Mesendoderm (in vitro differentiated cells): ENCODE measurements at regions not wholly inside any gene's neighbourhood (a gene's known extent, or its start where the extent isn't known, plus 50 kb on each side); places are given as distances from the start of the nearest gene placed in this dataset.

Source experiments
- DNase-seq: peaks from one replicate; pipeline ENCODE4 v3.0.0; 2013
- H2AK5ac ChIP-seq: 2 replicates; pipeline ENCODE4 v1.6.1; 2013; ENCODE audit warnings: low read length, inconsistent platforms
- H2BK120ac ChIP-seq: 2 replicates; pipeline ENCODE4 v1.6.1; 2013; ENCODE audit warnings: low read depth, mild to moderate bottlenecking, low read length, moderate library complexity, mixed read lengths
- H2BK15ac ChIP-seq: replicated peaks from 2 replicates; pipeline ENCODE4 v1.6.1; 2013; ENCODE audit warnings: low read depth, mild to moderate bottlenecking, moderate library complexity
- H2BK5ac ChIP-seq: 2 replicates; pipeline ENCODE4 v1.6.1; 2013; ENCODE audit warnings: low read length, inconsistent platforms
- H3K18ac ChIP-seq: 2 replicates; pipeline ENCODE4 v1.6.1; 2013; ENCODE audit warnings: mild to moderate bottlenecking, low read length, mixed read lengths
- H3K23ac ChIP-seq: one replicate; pipeline ENCODE4 v1.6.1; 2013; ENCODE audit warnings: low read length
- H3K27ac ChIP-seq: 2 replicates; pipeline ENCODE4 v1.5.1; 2013; ENCODE audit warnings: low read depth, mild to moderate bottlenecking, inconsistent platforms, low read length, moderate library complexity
- H3K27me3 ChIP-seq: 2 replicates; pipeline ENCODE4 v1.6.1; 2013; ENCODE audit warnings: low read length, control low read depth, mild to moderate bottlenecking, inconsistent platforms; ENCODE audit not compliant: insufficient read depth, poor library complexity
- H3K36me3 ChIP-seq: 2 replicates; pipeline ENCODE4 v1.6.1; 2013; ENCODE audit warnings: low read length, inconsistent platforms; ENCODE audit not compliant: control insufficient read depth, insufficient read depth
- H3K4ac ChIP-seq: one replicate; pipeline ENCODE4 v1.6.1; 2013; ENCODE audit warnings: low read depth, mild to moderate bottlenecking, low read length, moderate library complexity
- H3K4me1 ChIP-seq: 2 replicates; pipeline ENCODE4 v1.6.1; 2013; ENCODE audit warnings: low read depth, low read length, inconsistent platforms; ENCODE audit not compliant: control insufficient read depth
- H3K4me2 ChIP-seq: 2 replicates; pipeline ENCODE4 v1.6.1; 2013; ENCODE audit warnings: low read length
- H3K4me3 ChIP-seq: 2 replicates; pipeline ENCODE4 v1.5.1; 2013; ENCODE audit warnings: mild to moderate bottlenecking, low read length
- H3K56ac ChIP-seq: one replicate; pipeline ENCODE4 v1.6.1; 2013; ENCODE audit warnings: low read length
- H3K79me1 ChIP-seq: 2 replicates; pipeline ENCODE4 v1.6.1; 2013; ENCODE audit warnings: low read length, inconsistent platforms
- H3K79me2 ChIP-seq: 2 replicates; pipeline ENCODE4 v1.6.1; 2013; ENCODE audit warnings: mild to moderate bottlenecking, low read length; ENCODE audit not compliant: control insufficient read depth, insufficient read depth
- H3K9ac ChIP-seq: 2 replicates; pipeline ENCODE4 v1.6.1; 2013; ENCODE audit warnings: low read length, inconsistent platforms
- H4K5ac ChIP-seq: one replicate; pipeline ENCODE4 v1.6.1; 2013; ENCODE audit warnings: low read length
- H4K8ac ChIP-seq: one replicate; pipeline ENCODE4 v1.6.1; 2013; ENCODE audit warnings: low read depth, mild to moderate bottlenecking, control low read depth, low read length, moderate library complexity
- WGBS: extraction: QIAGEN DNeasy Blood & Tissue Kit; methylation state at CpG from one replicate; pipeline ENCODE4 v1.1.7; 2013; ENCODE audit warnings: low lambda C conversion rate, missing lambda C conversion rate; ENCODE audit not compliant: insufficient coverage; ENCODE audit errors: extremely low coverage; 5-methylcytosine and 5-hydroxymethylcytosine counted together

GRCh38 chr13:80203496-80203895 lies 137.4 kb downstream of the SPRY2 start:
- Histone ChIP-seq H4K8ac (no peak overlapping the region), H3K36me3 (no peaks in the 10 kb centered on the region), H3K23ac (no peak overlapping the region), H3K18ac (no peak overlapping the region), H2BK15ac (no peak overlapping the region), H3K27me3 (no peaks in the 10 kb centered on the region), H3K9ac (no peak overlapping the region), H2AK5ac (no peak overlapping the region), H4K5ac (no peak overlapping the region), H3K4me2 (no peak overlapping the region), H3K4me3 (no peak overlapping the region), H2BK5ac (no peak overlapping the region), H3K4me1 (no peaks in the 10 kb centered on the region), H3K27ac (no peak overlapping the region), H3K79me2 (no peaks in the 10 kb centered on the region), H3K79me1 (no peaks in the 10 kb centered on the region), H3K4ac (no peak overlapping the region), H3K56ac (no peak overlapping the region), H2BK120ac (no peak overlapping the region)
- no CpG with 5 or more reads among the region's 3 CpGs for WGBS
- DNase-seq: no peak

GRCh38 chr13:80201694-80202468 lies 139.0 kb downstream of the SPRY2 start:
- Histone ChIP-seq H3K9ac (no peak overlapping the region), H3K4me2 (no peak overlapping the region), H3K79me1 (no peaks in the 10 kb centered on the region), H3K56ac (no peak overlapping the region), H2BK5ac (no peak overlapping the region), H3K18ac (peak overlapping the region; percentile 80), H2AK5ac (no peak overlapping the region), H3K4me3 (no peak overlapping the region), H3K27ac (no peak overlapping the region), H3K4ac (no peak overlapping the region), H3K27me3 (no peaks in the 10 kb centered on the region), H3K79me2 (no peaks in the 10 kb centered on the region), H2BK15ac (no peak overlapping the region), H4K8ac (no peak overlapping the region), H2BK120ac (no peak overlapping the region), H3K23ac (no peak overlapping the region), H3K36me3 (no peaks in the 10 kb centered on the region), H3K4me1 (no peaks in the 10 kb centered on the region), H4K5ac (no peak overlapping the region)
- DNase-seq: no peak
- no CpG with 5 or more reads among the region's 6 CpGs for WGBS

DNA sequence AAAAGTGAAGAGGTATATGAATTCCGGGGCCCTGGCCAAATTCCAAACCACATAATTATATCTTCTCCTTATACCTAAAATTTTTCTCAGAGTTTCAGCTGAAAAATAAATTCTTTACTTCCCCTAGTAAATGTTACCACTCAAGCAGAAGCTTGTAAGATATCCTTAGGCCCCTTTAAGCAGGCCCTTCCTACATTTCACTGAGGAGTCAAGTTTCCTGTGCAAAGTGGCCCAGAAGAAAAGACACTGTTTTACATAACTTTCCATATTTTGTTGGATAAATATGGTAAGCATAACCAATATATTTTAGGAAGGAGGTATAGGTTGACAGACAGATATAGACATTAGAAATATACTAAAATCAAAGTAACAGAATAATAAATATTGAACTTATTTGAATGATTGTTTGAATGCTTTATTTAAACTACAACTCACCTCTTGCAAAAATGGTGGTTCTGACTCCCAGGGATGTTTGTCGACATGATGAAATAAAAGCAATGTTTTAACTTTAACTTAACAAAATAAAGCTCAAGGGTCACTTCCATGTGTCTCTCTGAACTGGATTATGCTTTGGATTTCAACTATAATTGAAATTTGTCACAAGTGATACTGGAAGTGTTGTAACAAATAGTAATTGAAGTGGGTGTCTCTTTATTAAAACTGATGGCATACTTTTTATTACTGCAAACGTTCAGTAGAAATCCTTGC lies 141.2 kb downstream of the SPRY2 start:
- Histone ChIP-seq H3K23ac (no peak overlapping the region), H3K56ac (no peak overlapping the region), H3K27ac (no peak overlapping the region), H3K4me1 (no peaks in the 10 kb centered on the region), H3K79me2 (no peaks in the 10 kb centered on the region), H3K9ac (no peak overlapping the region), H3K4ac (no peak overlapping the region), H3K18ac (no peak overlapping the region), H3K4me3 (no peak overlapping the region), H3K36me3 (no peaks in the 10 kb centered on the region), H2BK120ac (no peak overlapping the region), H3K79me1 (no peaks in the 10 kb centered on the region), H4K5ac (no peak overlapping the region), H3K27me3 (no peaks in the 10 kb centered on the region), H2BK5ac (no peak overlapping the region), H3K4me2 (no peak overlapping the region), H4K8ac (no peak overlapping the region), H2AK5ac (no peak overlapping the region), H2BK15ac (no peak overlapping the region)
- no peak for DNase-seq
- no CpG with 5 or more reads among the region's 3 CpGs for WGBS

DNA sequence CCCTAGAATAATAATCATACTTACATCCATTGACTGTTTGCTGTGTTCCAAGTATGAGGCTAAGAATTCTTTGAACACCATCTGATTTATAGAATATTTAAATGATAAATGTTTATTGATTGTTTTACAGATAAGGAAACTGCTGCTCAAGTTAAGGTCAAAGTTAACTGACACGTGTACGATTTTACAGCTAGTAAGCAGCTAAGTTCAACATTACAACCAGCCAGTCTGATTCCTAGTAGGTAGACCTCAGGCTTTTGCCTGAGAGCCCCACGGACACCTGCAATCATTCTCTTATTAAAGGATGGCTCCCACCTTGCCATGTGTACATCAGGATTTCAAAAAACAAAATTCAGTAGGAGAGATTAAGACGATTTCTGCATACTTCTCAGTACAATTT lies 141.9 kb downstream of the SPRY2 start:
- Histone ChIP-seq H3K9ac (no peak overlapping the region), H3K27me3 (no peaks in the 10 kb centered on the region), H2BK15ac (no peak overlapping the region), H3K79me2 (no peaks in the 10 kb centered on the region), H3K18ac (no peak overlapping the region), H3K4me1 (no peaks in the 10 kb centered on the region), H3K4me3 (no peak overlapping the region), H3K36me3 (no peaks in the 10 kb centered on the region), H3K56ac (no peak overlapping the region), H3K4ac (no peak overlapping the region), H3K79me1 (no peaks in the 10 kb centered on the region), H3K23ac (no peak overlapping the region), H3K4me2 (no peak overlapping the region), H4K5ac (no peak overlapping the region), H4K8ac (no peak overlapping the region), H2BK5ac (no peak overlapping the region), H2BK120ac (no peak overlapping the region), H3K27ac (no peak overlapping the region), H2AK5ac (no peak overlapping the region)
- DNase-seq: no peak
- WGBS: 100% methylated on average over 2 of the region's 4 CpGs

DNA sequence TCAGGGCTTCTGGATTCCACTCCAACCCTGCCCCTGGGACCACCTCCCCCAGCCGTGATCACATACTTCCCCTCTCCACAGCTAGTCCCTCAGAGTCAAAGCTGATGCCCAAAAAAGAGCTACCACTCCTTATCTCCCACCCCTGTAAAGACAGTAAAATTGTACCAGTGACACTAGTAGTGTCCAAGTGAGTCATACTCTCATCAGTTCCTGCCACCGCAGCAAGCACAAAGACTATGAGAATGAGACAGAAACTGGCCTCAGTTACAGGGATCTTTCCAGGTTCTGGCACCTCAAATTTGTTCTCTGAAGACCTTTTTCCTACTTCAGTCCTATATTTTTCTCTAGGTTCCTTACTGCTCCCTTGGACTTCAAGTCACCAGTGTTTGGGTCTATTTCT lies 144.2 kb downstream of the SPRY2 start:
- Histone ChIP-seq H3K4ac (no peak overlapping the region), H3K9ac (no peak overlapping the region), H4K8ac (no peak overlapping the region), H3K23ac (no peak overlapping the region), H3K56ac (no peak overlapping the region), H3K36me3 (no peaks in the 10 kb centered on the region), H3K27me3 (no peaks in the 10 kb centered on the region), H3K18ac (no peak overlapping the region), H3K79me1 (no peaks in the 10 kb centered on the region), H2BK5ac (no peak overlapping the region), H3K4me1 (no peaks in the 10 kb centered on the region), H2BK120ac (no peak overlapping the region), H2AK5ac (no peak overlapping the region), H2BK15ac (no peak overlapping the region), H3K4me3 (no peak overlapping the region), H3K79me2 (no peaks in the 10 kb centered on the region), H3K4me2 (no peak overlapping the region), H4K5ac (no peak overlapping the region), H3K27ac (no peak overlapping the region)
- no peak for DNase-seq
- no CpG with 5 or more reads among the region's 2 CpGs for WGBS
